Cardiac muscle cell (in vitro differentiated cells and primary cell): ENCODE measurements at regions not wholly inside any gene's neighbourhood (a gene's known extent, or its start where the extent isn't known, plus 50 kb on each side); places are given as distances from the start of the nearest gene placed in this dataset.

ENCODE experiments used
- DNase-seq, 2 donors: peaks; one replicate each; pipeline versions ENCODE4 v3.0.0 to v3.0.0-alpha.2; 2010 to 2017; ENCODE audit warnings: low read depth in 1 of 2, low spot score in 1 of 2
- H3K27ac ChIP-seq: fragments of 200-600 bp; sonication (generic); 2 replicates; pipeline ENCODE4 v1.5.1; 2016
- H3K27me3 ChIP-seq: fragments of 200-600 bp; sonication (generic); 2 replicates; pipeline ENCODE4 v1.6.0; 2016; ENCODE audit warnings: control low read depth
- H3K36me3 ChIP-seq: fragments of 200-600 bp; sonication (generic); 2 replicates; pipeline ENCODE4 v1.5.1; 2016; ENCODE audit warnings: control low read depth
- H3K4me1 ChIP-seq: fragments of 200-600 bp; sonication (generic); 2 replicates; pipeline ENCODE4 v1.8.1; 2017; ENCODE audit warnings: low read depth, mild to moderate bottlenecking, mixed run types
- H3K4me3 ChIP-seq: fragments of 200-600 bp; sonication (generic); 2 replicates; pipeline ENCODE4 v1.5.1; 2016; ENCODE audit warnings: mild to moderate bottlenecking
- H3K9me3 ChIP-seq: fragments of 200-600 bp; sonication (generic); 2 replicates; pipeline ENCODE4 v1.5.1; 2017; ENCODE audit warnings: low read depth, mild to moderate bottlenecking, control low read depth
- CTCF ChIP-seq: IDR thresholded peaks from 2 replicates; pipeline ENCODE4 v1.5.1; 2012; ENCODE audit warnings: low read depth, mild to moderate bottlenecking, low read length

- DNase-seq = no peak
- no peaks in the 10 kb centered on the region for H3K4me1 ChIP-seq
- no peak for TF ChIP-seq CTCF
- H3K27ac ChIP-seq = no peak overlapping the region
- no peaks in the 10 kb centered on the region for H3K27me3 ChIP-seq
- no peaks in the 10 kb centered on the region for H3K9me3 ChIP-seq
- H3K4me3 ChIP-seq = no peak overlapping the region
- H3K36me3 ChIP-seq = no peaks in the 10 kb centered on the region
These were observed 1275.2 kb upstream of the CNTN5 start for GRCh38 chr11:97745515-97746050.

- Histone ChIP-seq H3K9me3 (no peaks in the 10 kb centered on the region), H3K4me1 (no peaks in the 10 kb centered on the region)
- TF ChIP-seq CTCF = no peak
These were observed 1273.9 kb upstream of the CNTN5 start for GRCh38 chr11:97746818-97747217.

GRCh38 chr11:97751405-97751804, 1269.3 kb upstream of the CNTN5 start:
- H3K4me3 ChIP-seq = no peak overlapping the region
- H3K27me3 ChIP-seq = no peaks in the 10 kb centered on the region
- no peaks in the 10 kb centered on the region for H3K36me3 ChIP-seq
- no peaks in the 10 kb centered on the region for H3K4me1 ChIP-seq
- TF ChIP-seq CTCF = no peak
- no peak overlapping the region for H3K27ac ChIP-seq
- no peaks in the 10 kb centered on the region for H3K9me3 ChIP-seq
- no peak for DNase-seq

More at GRCh38 chr11:97746818-97747217, 1273.9 kb upstream of the CNTN5 start:
- DNase-seq = no peak
- Histone ChIP-seq H3K27ac (no peak overlapping the region), H3K36me3 (no peaks in the 10 kb centered on the region), H3K4me3 (no peak overlapping the region), H3K27me3 (no peaks in the 10 kb centered on the region)

GRCh38 chr11:97751952-97752351, 1268.8 kb upstream of the CNTN5 start:
- H3K36me3 ChIP-seq = no peaks in the 10 kb centered on the region
- no peak for DNase-seq
- no peak for TF ChIP-seq CTCF
- no peaks in the 10 kb centered on the region for H3K9me3 ChIP-seq
- H3K4me1 ChIP-seq = no peaks in the 10 kb centered on the region
- H3K27ac ChIP-seq = no peak overlapping the region
- H3K27me3 ChIP-seq = no peaks in the 10 kb centered on the region
- H3K4me3 ChIP-seq = no peak overlapping the region

GRCh38 chr11:97754976-97755375, 1265.8 kb upstream of the CNTN5 start:
- Histone ChIP-seq H3K4me1 (no peaks in the 10 kb centered on the region), H3K9me3 (no peaks in the 10 kb centered on the region), H3K27ac (no peak overlapping the region), H3K27me3 (no peaks in the 10 kb centered on the region), H3K36me3 (no peaks in the 10 kb centered on the region), H3K4me3 (no peak overlapping the region)
- DNase-seq = no peak
- TF ChIP-seq CTCF = no peak
